Loucy (cell line): ENCODE measurements at regions not wholly inside any gene's neighbourhood (a gene's known extent, or its start where the extent isn't known, plus 50 kb on each side); places are given as distances from the start of the nearest gene placed in this dataset.

Experiments used
- H2AFZ ChIP-seq: fragments of 200-600 bp; sonication (generic); 2 replicates; pipeline ENCODE4 v1.6.0; 2016; ENCODE audit warnings: antibody characterized with exemption, mild to moderate bottlenecking, low read length, moderate library complexity
- H3F3A ChIP-seq: fragments of 200-600 bp; 2 replicates; pipeline ENCODE4 v1.6.0; 2016; ENCODE audit warnings: antibody characterized with exemption, low read depth, mild to moderate bottlenecking
- H3K27me3 ChIP-seq: fragments of 200-600 bp; sonication (generic); 2 replicates; pipeline ENCODE4 v1.6.1; 2014; ENCODE audit warnings: low read length, mild to moderate bottlenecking; ENCODE audit not compliant: insufficient read depth, poor library complexity, severe bottlenecking
- H3K36me3 ChIP-seq: fragments of 200-600 bp; sonication (generic); 2 replicates; pipeline ENCODE4 v1.6.1; 2016; ENCODE audit warnings: low read length; ENCODE audit not compliant: insufficient read depth
- H3K4me1 ChIP-seq: fragments of 200-600 bp; sonication (generic); 2 replicates; pipeline ENCODE4 v1.5.1; 2014; ENCODE audit warnings: low read length, mild to moderate bottlenecking; ENCODE audit not compliant: insufficient read depth, poor library complexity, severe bottlenecking
- H3K4me2 ChIP-seq: fragments of 200-600 bp; sonication (generic); 2 replicates; pipeline ENCODE4 v1.6.0; 2014; ENCODE audit warnings: antibody characterized with exemption, low read length, low read depth, mild to moderate bottlenecking; ENCODE audit not compliant: poor library complexity, severe bottlenecking
- H3K4me3 ChIP-seq: fragments of 200-600 bp; sonication (generic); 2 replicates; pipeline ENCODE4 v1.5.1; 2014; ENCODE audit warnings: low read length, mild to moderate bottlenecking, mixed read lengths; ENCODE audit not compliant: poor library complexity, severe bottlenecking
- H3K79me2 ChIP-seq: fragments of 200-600 bp; sonication (generic); 2 replicates; pipeline ENCODE4 v1.6.1; 2014; ENCODE audit warnings: low read length; ENCODE audit not compliant: insufficient read depth
- H3K9ac ChIP-seq: fragments of 200-600 bp; sonication (generic); 2 replicates; pipeline ENCODE4 v1.6.0; 2014; ENCODE audit warnings: mild to moderate bottlenecking, low read depth, low read length, moderate library complexity; ENCODE audit not compliant: poor library complexity, severe bottlenecking
- H3K9me2 ChIP-seq: fragments of 200-600 bp; sonication (generic); replicated peaks from 2 replicates; pipeline ENCODE4 v1.6.1; 2016; ENCODE audit warnings: low read depth, low read length, mixed read lengths
- H3K9me3 ChIP-seq: fragments of 200-600 bp; sonication (generic); 2 replicates; pipeline ENCODE4 v1.6.1; 2014; ENCODE audit warnings: mild to moderate bottlenecking, antibody characterized with exemption, low read length, low read depth; ENCODE audit not compliant: insufficient read depth
- H4K20me1 ChIP-seq: fragments of 200-600 bp; sonication (generic); 2 replicates; pipeline ENCODE4 v1.6.0; 2014; ENCODE audit warnings: antibody characterized with exemption, low read length, mild to moderate bottlenecking; ENCODE audit not compliant: insufficient read depth, poor library complexity, severe bottlenecking
- EZH2phosphoT487 ChIP-seq: fragments of 200-600 bp; IDR thresholded peaks from 2 replicates; pipeline ENCODE4 v1.6.1; 2018; ENCODE audit warnings: antibody characterized with exemption, mild to moderate bottlenecking, moderate library complexity, borderline replicate concordance
- TF ChIP-seq, protein P1 (sequence below): fragments of 200-600 bp; sonication (generic); conservative IDR thresholded peaks from 2 replicates; pipeline ENCODE4 v1.5.1; 2014; ENCODE audit warnings: mild to moderate bottlenecking, antibody characterized with exemption, low read length

GRCh38 chr10:4650582-4650981 is 175.4 kb upstream of the AKR1E2 start:
- TF ChIP-seq EZH2phosphoT487 = no peak
- TF ChIP-seq, protein P1, sequence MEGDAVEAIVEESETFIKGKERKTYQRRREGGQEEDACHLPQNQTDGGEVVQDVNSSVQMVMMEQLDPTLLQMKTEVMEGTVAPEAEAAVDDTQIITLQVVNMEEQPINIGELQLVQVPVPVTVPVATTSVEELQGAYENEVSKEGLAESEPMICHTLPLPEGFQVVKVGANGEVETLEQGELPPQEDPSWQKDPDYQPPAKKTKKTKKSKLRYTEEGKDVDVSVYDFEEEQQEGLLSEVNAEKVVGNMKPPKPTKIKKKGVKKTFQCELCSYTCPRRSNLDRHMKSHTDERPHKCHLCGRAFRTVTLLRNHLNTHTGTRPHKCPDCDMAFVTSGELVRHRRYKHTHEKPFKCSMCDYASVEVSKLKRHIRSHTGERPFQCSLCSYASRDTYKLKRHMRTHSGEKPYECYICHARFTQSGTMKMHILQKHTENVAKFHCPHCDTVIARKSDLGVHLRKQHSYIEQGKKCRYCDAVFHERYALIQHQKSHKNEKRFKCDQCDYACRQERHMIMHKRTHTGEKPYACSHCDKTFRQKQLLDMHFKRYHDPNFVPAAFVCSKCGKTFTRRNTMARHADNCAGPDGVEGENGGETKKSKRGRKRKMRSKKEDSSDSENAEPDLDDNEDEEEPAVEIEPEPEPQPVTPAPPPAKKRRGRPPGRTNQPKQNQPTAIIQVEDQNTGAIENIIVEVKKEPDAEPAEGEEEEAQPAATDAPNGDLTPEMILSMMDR = no peak

DNA sequence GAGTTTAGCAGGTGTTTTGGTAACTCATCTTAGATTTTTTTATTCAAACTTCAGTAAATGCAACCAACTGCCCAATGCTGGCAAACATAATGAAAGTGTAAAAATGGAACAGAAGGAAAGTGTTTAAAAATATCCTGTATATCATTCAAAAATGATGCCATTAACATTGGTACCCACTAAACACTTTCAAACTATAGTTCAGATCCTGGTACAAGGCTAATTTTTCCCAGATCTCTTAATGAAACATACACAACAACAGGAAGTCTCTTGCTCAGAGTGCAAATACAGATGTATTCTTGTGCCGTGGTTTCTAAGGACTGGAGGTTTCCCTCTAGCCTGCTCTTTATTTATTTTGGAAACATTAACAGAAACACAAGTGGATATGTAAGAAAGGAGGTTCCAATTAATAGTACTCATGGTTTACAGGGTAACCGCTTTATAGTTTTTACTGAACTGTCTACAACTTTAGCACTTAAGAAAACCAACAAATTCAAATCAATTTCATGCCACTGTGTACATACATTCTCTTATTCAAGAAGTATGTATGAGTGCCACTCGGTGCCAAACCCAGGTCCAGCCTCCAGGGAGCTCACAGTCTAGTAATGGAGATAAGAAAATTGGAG is 176.0 kb upstream of the AKR1E2 start:
- Histone ChIP-seq H3K4me3 (no peak overlapping the region), H3K4me1 (no peaks in the 10 kb centered on the region), H3K27me3 (no peaks in the 10 kb centered on the region), H2AFZ (no peak overlapping the region), H3K9me3 (no peaks in the 10 kb centered on the region), H3K79me2 (no peaks in the 10 kb centered on the region), H3F3A (no peaks in the 10 kb centered on the region), H3K36me3 (no peaks in the 10 kb centered on the region), H4K20me1 (no peaks in the 10 kb centered on the region), H3K4me2 (no peak overlapping the region), H3K9ac (no peak overlapping the region), H3K9me2 (no peaks in the 10 kb centered on the region)
- TF ChIP-seq, protein P1 = no peak
- no peak for TF ChIP-seq EZH2phosphoT487

More at GRCh38 chr10:4650582-4650981, 175.4 kb upstream of the AKR1E2 start:
- Histone ChIP-seq H3K4me3 (no peak overlapping the region), H2AFZ (no peak overlapping the region), H3K27me3 (no peaks in the 10 kb centered on the region), H3K9ac (no peak overlapping the region), H3K79me2 (no peaks in the 10 kb centered on the region), H4K20me1 (no peaks in the 10 kb centered on the region), H3K4me2 (no peak overlapping the region), H3K9me2 (no peaks in the 10 kb centered on the region), H3K36me3 (no peaks in the 10 kb centered on the region), H3F3A (no peaks in the 10 kb centered on the region), H3K9me3 (no peaks in the 10 kb centered on the region), H3K4me1 (no peaks in the 10 kb centered on the region)

- no peaks in the 10 kb centered on the region for H3K79me2 ChIP-seq
- no peaks in the 10 kb centered on the region for H3F3A ChIP-seq
- no peaks in the 10 kb centered on the region for H3K4me1 ChIP-seq
- TF ChIP-seq, protein P1 = no peak
- no peak for TF ChIP-seq EZH2phosphoT487
- H3K4me2 ChIP-seq = no peak overlapping the region
- no peaks in the 10 kb centered on the region for H3K9me2 ChIP-seq
- H4K20me1 ChIP-seq = no peaks in the 10 kb centered on the region
- no peaks in the 10 kb centered on the region for H3K9me3 ChIP-seq
- no peak overlapping the region for H2AFZ ChIP-seq
- H3K27me3 ChIP-seq = no peaks in the 10 kb centered on the region
- no peaks in the 10 kb centered on the region for H3K36me3 ChIP-seq
- H3K4me3 ChIP-seq = no peak overlapping the region
- no peak overlapping the region for H3K9ac ChIP-seq
Measured at GRCh38 chr10:4649471-4649870, 176.5 kb upstream of the AKR1E2 start.
